HG03342 (cell line): ENCODE measurements at regions not wholly inside any gene's neighbourhood (a gene's known extent, or its start where the extent isn't known, plus 50 kb on each side); places are given as distances from the start of the nearest gene placed in this dataset.

ENCODE experiments used
- ATAC-seq: cut with Tn5 transposase; IDR thresholded peaks from one replicate; pipeline ENCODE4 v1.9.1; 2021; ENCODE audit warnings: mild to moderate bottlenecking, moderate library complexity; ENCODE audit not compliant: unreplicated experiment

- no peak for ATAC-seq
These were observed 271.4 kb upstream of the POU3F3 start for GRCh38 chr2:104582471-104582870.

- no peak for ATAC-seq
These were observed 270.1 kb upstream of the POU3F3 start for GRCh38 chr2:104583811-104584210.

- no peak for ATAC-seq
These were observed 269.5 kb upstream of the POU3F3 start for GRCh38 chr2:104584393-104584792.

- no peak for ATAC-seq
These were observed 258.3 kb upstream of the POU3F3 start for GRCh38 chr2:104595576-104595975.

GRCh38 chr2:104597942-104598341 lies 256.0 kb upstream of the POU3F3 start:
- ATAC-seq, result no peak

- ATAC-seq, result no peak
These were observed 255.3 kb upstream of the POU3F3 start for GRCh38 chr2:104598636-104599035.

- no peak for ATAC-seq
These were observed 254.0 kb upstream of the POU3F3 start for GRCh38 chr2:104599787-104600510.

- ATAC-seq, result no peak
These were observed 247.9 kb upstream of the POU3F3 start for GRCh38 chr2:104606056-104606455.

- no peak for ATAC-seq
These were observed 237.1 kb upstream of the POU3F3 start for GRCh38 chr2:104616856-104617255.

- ATAC-seq, result no peak
These were observed 233.1 kb upstream of the POU3F3 start for GRCh38 chr2:104620801-104621200.

- ATAC-seq, result no peak
These were observed 218.3 kb upstream of the POU3F3 start for GRCh38 chr2:104635608-104636007.

GRCh38 chr2:104638190-104638858 lies 215.6 kb upstream of the POU3F3 start:
- ATAC-seq, result no peak

GRCh38 chr2:104638859-104639202 lies 215.1 kb upstream of the POU3F3 start:
- ATAC-seq, result no peak

- no peak for ATAC-seq
These were observed 212.1 kb upstream of the POU3F3 start for GRCh38 chr2:104641786-104642185.

GRCh38 chr2:104648376-104648775 lies 205.5 kb upstream of the POU3F3 start:
- ATAC-seq, result no peak

- ATAC-seq, result no peak
These were observed 204.0 kb upstream of the POU3F3 start for GRCh38 chr2:104649866-104650265.

GRCh38 chr2:104650405-104650996 lies 203.4 kb upstream of the POU3F3 start:
- ATAC-seq, result no peak

- ATAC-seq, result no peak
These were observed 199.1 kb upstream of the POU3F3 start for GRCh38 chr2:104654811-104655210.

GRCh38 chr2:104656571-104657163 lies 197.2 kb upstream of the POU3F3 start:
- ATAC-seq, result no peak

- ATAC-seq, result no peak
These were observed 195.6 kb upstream of the POU3F3 start for GRCh38 chr2:104658144-104658835.

GRCh38 chr2:104658904-104659591 lies 194.9 kb upstream of the POU3F3 start:
- no peak for ATAC-seq
